ENCODE measurements at regions not wholly inside any gene's neighbourhood (a gene's known extent, or its start where the extent isn't known, plus 50 kb on each side); places are given as distances from the start of the nearest gene placed in this dataset.

GRCh38 chr4:181684310-181684709, 558.9 kb upstream of the TENM3 start:
- H2BK5ac ChIP-seq (ENCODE audit: low read depth, low read length, poor library complexity, severe bottlenecking): peak overlapping the region; percentile 3
- peak overlapping the region; percentile 50 for H3K27ac ChIP-seq (ENCODE audit: low read length, poor library complexity, severe bottlenecking)
- no peak overlapping the region for H2AFZ ChIP-seq (ENCODE audit: low read depth, low read length)
- no peaks in the 10 kb centered on the region for H3K79me1 ChIP-seq (replicated peaks; ENCODE audit: low read length, poor library complexity, severe bottlenecking)
- no peak overlapping the region for H2AK5ac ChIP-seq (ENCODE audit: low read length, severe bottlenecking)
- H4K8ac ChIP-seq (ENCODE audit: low read length): no peak overlapping the region
- H2BK15ac ChIP-seq (ENCODE audit: low read depth, poor library complexity, severe bottlenecking): no peak overlapping the region
- H3K27me3 ChIP-seq (ENCODE audit: control insufficient read depth in 1 of 2, insufficient read depth in 1 of 2, low read length in 2 of 2): no peaks in the 10 kb centered on the region
- no peak overlapping the region for H3K4me2 ChIP-seq (ENCODE audit: low read length, poor library complexity, severe bottlenecking)
- WGBS: 90% methylated on average over 2 of the region's 2 CpGs
- DNase-seq: no peak
- H2BK12ac ChIP-seq (ENCODE audit: low read length in 2 of 2): no peak overlapping the region
- no peak overlapping the region for H3K4ac ChIP-seq (ENCODE audit: low read depth in 1 of 2, low read length in 2 of 2)
- H3K14ac ChIP-seq (ENCODE audit: low read length in 2 of 2): no peak overlapping the region
- H3K4me1 ChIP-seq (ENCODE audit: control insufficient read depth, insufficient read depth, low read depth, low read length): peaks cover 6% of the 10 kb centered on the region
- H3K9ac ChIP-seq (ENCODE audit: low read length): no peak overlapping the region
- H3K4me3 ChIP-seq (ENCODE audit: insufficient read depth in 1 of 2, low read depth in 1 of 2, low read length in 2 of 2): no peak overlapping the region
- H3K23ac ChIP-seq (ENCODE audit: low read length in 2 of 2): no peak overlapping the region
- no peaks in the 10 kb centered on the region for H3K9me3 ChIP-seq (ENCODE audit: control insufficient read depth, low read length)
- no peak overlapping the region for H3K18ac ChIP-seq (ENCODE audit: low read depth in 1 of 2, low read length in 2 of 2)
- no peaks in the 10 kb centered on the region for H3K36me3 ChIP-seq (ENCODE audit: control insufficient read depth in 1 of 2, insufficient read depth in 2 of 2, low read depth in 1 of 2, low read length in 2 of 2)
- H4K91ac ChIP-seq (ENCODE audit: low read length): no peak overlapping the region
- no peak overlapping the region for H2BK120ac ChIP-seq (ENCODE audit: low read depth, low read length)

GRCh38 chr4:181685461-181685860, 557.7 kb upstream of the TENM3 start:
- no peak overlapping the region for H3K4me3 ChIP-seq (ENCODE audit: insufficient read depth in 1 of 2, low read depth in 1 of 2, low read length in 2 of 2)
- H3K79me1 ChIP-seq (replicated peaks; ENCODE audit: low read length, poor library complexity, severe bottlenecking): no peaks in the 10 kb centered on the region
- H3K18ac ChIP-seq (ENCODE audit: low read depth in 1 of 2, low read length in 2 of 2): no peak overlapping the region
- WGBS: 33% methylated on average over 1 of the region's 2 CpGs
- no peak for DNase-seq
- peaks cover 6% of the 10 kb centered on the region for H3K4me1 ChIP-seq (ENCODE audit: control insufficient read depth, insufficient read depth, low read depth, low read length)
- H3K9ac ChIP-seq (ENCODE audit: low read length): peak overlapping the region; percentile 60
- no peak overlapping the region for H2AK5ac ChIP-seq (ENCODE audit: low read length, severe bottlenecking)
- no peaks in the 10 kb centered on the region for H3K27me3 ChIP-seq (ENCODE audit: control insufficient read depth in 1 of 2, insufficient read depth in 1 of 2, low read length in 2 of 2)
- no peak overlapping the region for H3K14ac ChIP-seq (ENCODE audit: low read length in 2 of 2)
- no peaks in the 10 kb centered on the region for H3K36me3 ChIP-seq (ENCODE audit: control insufficient read depth in 1 of 2, insufficient read depth in 2 of 2, low read depth in 1 of 2, low read length in 2 of 2)
- no peak overlapping the region for H2BK5ac ChIP-seq (ENCODE audit: low read depth, low read length, poor library complexity, severe bottlenecking)
- H3K27ac ChIP-seq (ENCODE audit: low read length, poor library complexity, severe bottlenecking): peak overlapping the region; percentile 88
- no peak overlapping the region for H4K91ac ChIP-seq (ENCODE audit: low read length)
- H2BK120ac ChIP-seq (ENCODE audit: low read depth, low read length): no peak overlapping the region
- H2BK15ac ChIP-seq (ENCODE audit: low read depth, poor library complexity, severe bottlenecking): no peak overlapping the region
- H3K9me3 ChIP-seq (ENCODE audit: control insufficient read depth, low read length): no peaks in the 10 kb centered on the region
- no peak overlapping the region for H3K4me2 ChIP-seq (ENCODE audit: low read length, poor library complexity, severe bottlenecking)
- H3K23ac ChIP-seq (ENCODE audit: low read length in 2 of 2): no peak overlapping the region
- no peak overlapping the region for H2AFZ ChIP-seq (ENCODE audit: low read depth, low read length)
- H4K8ac ChIP-seq (ENCODE audit: low read length): no peak overlapping the region
- no peak overlapping the region for H2BK12ac ChIP-seq (ENCODE audit: low read length in 2 of 2)
- no peak overlapping the region for H3K4ac ChIP-seq (ENCODE audit: low read depth in 1 of 2, low read length in 2 of 2)

GRCh38 chr4:181685911-181686310, 557.3 kb upstream of the TENM3 start:
- no peak overlapping the region for H4K91ac ChIP-seq (ENCODE audit: low read length)
- H4K8ac ChIP-seq (ENCODE audit: low read length): no peak overlapping the region
- no peak overlapping the region for H2BK12ac ChIP-seq (ENCODE audit: low read length in 2 of 2)
- no peak overlapping the region for H2BK120ac ChIP-seq (ENCODE audit: low read depth, low read length)
- DNase-seq: peak; percentile 51
- H2AK5ac ChIP-seq (ENCODE audit: low read length, severe bottlenecking): no peak overlapping the region
- no peak overlapping the region for H2BK5ac ChIP-seq (ENCODE audit: low read depth, low read length, poor library complexity, severe bottlenecking)
- no peak overlapping the region for H3K4ac ChIP-seq (ENCODE audit: low read depth in 1 of 2, low read length in 2 of 2)
- no peak overlapping the region for H3K4me3 ChIP-seq (ENCODE audit: insufficient read depth in 1 of 2, low read depth in 1 of 2, low read length in 2 of 2)
- no peaks in the 10 kb centered on the region for H3K36me3 ChIP-seq (ENCODE audit: control insufficient read depth in 1 of 2, insufficient read depth in 2 of 2, low read depth in 1 of 2, low read length in 2 of 2)
- H3K4me2 ChIP-seq (ENCODE audit: low read length, poor library complexity, severe bottlenecking): no peak overlapping the region
- H3K9ac ChIP-seq (ENCODE audit: low read length): peak overlapping the region; percentile 76
- no peak overlapping the region for H3K14ac ChIP-seq (ENCODE audit: low read length in 2 of 2)
- H3K23ac ChIP-seq (ENCODE audit: low read length in 2 of 2): no peak overlapping the region
- WGBS: 20% methylated on average over 3 of the region's 4 CpGs
- H3K27me3 ChIP-seq (ENCODE audit: control insufficient read depth in 1 of 2, insufficient read depth in 1 of 2, low read length in 2 of 2): no peaks in the 10 kb centered on the region
- no peaks in the 10 kb centered on the region for H3K79me1 ChIP-seq (replicated peaks; ENCODE audit: low read length, poor library complexity, severe bottlenecking)
- H3K18ac ChIP-seq (ENCODE audit: low read depth in 1 of 2, low read length in 2 of 2): no peak overlapping the region
- no peak overlapping the region for H2AFZ ChIP-seq (ENCODE audit: low read depth, low read length)
- H3K27ac ChIP-seq (ENCODE audit: low read length, poor library complexity, severe bottlenecking): peak overlapping the region; percentile 88
- no peak overlapping the region for H2BK15ac ChIP-seq (ENCODE audit: low read depth, poor library complexity, severe bottlenecking)
- H3K9me3 ChIP-seq (ENCODE audit: control insufficient read depth, low read length): no peaks in the 10 kb centered on the region
- peaks cover 6% of the 10 kb centered on the region for H3K4me1 ChIP-seq (ENCODE audit: control insufficient read depth, insufficient read depth, low read depth, low read length)

- Histone ChIP-seq H3K4ac (ENCODE audit: low read depth in 1 of 2, low read length in 2 of 2) (no peak overlapping the region), H4K8ac (ENCODE audit: low read length) (no peak overlapping the region), H3K4me1 (ENCODE audit: control insufficient read depth, insufficient read depth, low read depth, low read length) (peaks cover 6% of the 10 kb centered on the region), H2AK5ac (ENCODE audit: low read length, severe bottlenecking) (no peak overlapping the region), H2BK5ac (ENCODE audit: low read depth, low read length, poor library complexity, severe bottlenecking) (no peak overlapping the region), H2BK12ac (ENCODE audit: low read length in 2 of 2) (no peak overlapping the region), H3K27me3 (ENCODE audit: control insufficient read depth in 1 of 2, insufficient read depth in 1 of 2, low read length in 2 of 2) (no peaks in the 10 kb centered on the region), H2AFZ (ENCODE audit: low read depth, low read length) (no peak overlapping the region), H2BK120ac (ENCODE audit: low read depth, low read length) (no peak overlapping the region), H3K9me3 (ENCODE audit: control insufficient read depth, low read length) (no peaks in the 10 kb centered on the region), H2BK15ac (ENCODE audit: low read depth, poor library complexity, severe bottlenecking) (no peak overlapping the region), H4K91ac (ENCODE audit: low read length) (no peak overlapping the region), H3K9ac (ENCODE audit: low read length) (peak overlapping the region; percentile 76), H3K18ac (ENCODE audit: low read depth in 1 of 2, low read length in 2 of 2) (no peak overlapping the region), H3K23ac (ENCODE audit: low read length in 2 of 2) (no peak overlapping the region), H3K79me1 (replicated peaks; ENCODE audit: low read length, poor library complexity, severe bottlenecking) (no peaks in the 10 kb centered on the region), H3K4me3 (ENCODE audit: insufficient read depth in 1 of 2, low read depth in 1 of 2, low read length in 2 of 2) (no peak overlapping the region), H3K36me3 (ENCODE audit: control insufficient read depth in 1 of 2, insufficient read depth in 2 of 2, low read depth in 1 of 2, low read length in 2 of 2) (no peaks in the 10 kb centered on the region), H3K4me2 (ENCODE audit: low read length, poor library complexity, severe bottlenecking) (no peak overlapping the region), H3K27ac (ENCODE audit: low read length, poor library complexity, severe bottlenecking) (no peak overlapping the region), H3K14ac (ENCODE audit: low read length in 2 of 2) (no peak overlapping the region)
- no peak for DNase-seq
- WGBS: 73% methylated on average over 2 of the region's 4 CpGs
Measured at GRCh38 chr4:181687116-181687515, 556.1 kb upstream of the TENM3 start.

All from mesenchymal stem cell (in vitro differentiated cells and primary cell).